Spleen (tissue), 7 donors: ENCODE measurements at regions not wholly inside any gene's neighbourhood (a gene's known extent, or its start where the extent isn't known, plus 50 kb on each side); places are given as distances from the start of the nearest gene placed in this dataset.

Experiments used
- CTCF ChIP-seq, 11 experiments: fragments of 200-600 bp in 7 of 11; fragments of 450-650 bp in 4 of 11; sonication (generic) in 4 of 11; IDR thresholded peaks in 8 of 11; conservative IDR thresholded peaks in 3 of 11; 1 replicate in 7 of 11; 2 replicates in 4 of 11; pipeline versions ENCODE4 v1.4.0 to v1.8.0; 2016 to 2021; ENCODE audit warnings: antibody characterized with exemption in 11 of 11, inconsistent platforms in 4 of 11, mild to moderate bottlenecking in 1 of 11
- POLR2A ChIP-seq, 3 donors: fragments of 450-650 bp; IDR thresholded peaks; one replicate each; pipeline ENCODE4 v1.5.1; 2017; ENCODE audit warnings: antibody characterized with exemption in 3 of 3, mild to moderate bottlenecking in 1 of 3
- donor health status: DM: no; HTN: no; CAD: no; lungs with moderate emphysema.
- donor health status: DM: no; HTN: no; CAD: no.
- donor health status: DM: no; HTN: no; CAD: no.

- TF ChIP-seq CTCF (IDR thresholded peaks at IDR 0.05 in 8 of 11, conservative IDR thresholded peaks at IDR 0.05 in 3 of 11), result no peak
- no peak for TF ChIP-seq POLR2A (IDR thresholded peaks at IDR 0.05)
Measured at GRCh38 chr22:22706253-22706915, 62.0 kb downstream of the GGTLC2 start.
